GM23338 (cell line): ENCODE measurements at regions not wholly inside any gene's neighbourhood (a gene's known extent, or its start where the extent isn't known, plus 50 kb on each side); places are given as distances from the start of the nearest gene placed in this dataset.

Source experiments
- ATAC-seq: fragments of 200-7000 bp; cut with Tn5 transposase; 3 replicates; pipeline ENCODE4 v1.9.1; 2020
- DNase-seq: peaks from one replicate; pipeline ENCODE4 v3.0.0-alpha.2; 2015; ENCODE audit warnings: low spot score
- H2AFZ ChIP-seq: fragments of 200-600 bp; sonication (generic); 2 replicates; pipeline ENCODE4 v1.8.0; 2016; ENCODE audit warnings: antibody characterized with exemption, mild to moderate bottlenecking, moderate library complexity
- H3F3A ChIP-seq: fragments of 200-600 bp; sonication (generic); replicated peaks from 2 replicates; pipeline ENCODE4 v1.8.0; 2017; ENCODE audit warnings: antibody characterized with exemption, mixed run types, low read depth
- H3K27ac ChIP-seq: fragments of 200-600 bp; sonication (generic); 2 replicates; pipeline ENCODE4 v1.6.1; 2016; ENCODE audit warnings: low read depth
- H3K27me3 ChIP-seq: fragments of 200-600 bp; sonication (generic); 2 replicates; pipeline ENCODE4 v1.8.0; 2016; ENCODE audit warnings: mild to moderate bottlenecking, mixed run types, moderate library complexity; ENCODE audit not compliant: insufficient read depth
- H3K36me3 ChIP-seq: fragments of 200-600 bp; sonication (generic); 2 replicates; pipeline ENCODE4 v1.8.0; 2016; ENCODE audit warnings: mild to moderate bottlenecking; ENCODE audit not compliant: insufficient read depth
- H3K4me1 ChIP-seq: fragments of 200-600 bp; sonication (generic); 2 replicates; pipeline ENCODE4 v1.8.0; 2016; ENCODE audit warnings: mild to moderate bottlenecking, moderate library complexity; ENCODE audit not compliant: insufficient read depth
- H3K4me2 ChIP-seq: fragments of 200-600 bp; sonication (generic); 2 replicates; pipeline ENCODE4 v1.7.1; 2017; ENCODE audit warnings: mixed run types
- H3K4me3 ChIP-seq: fragments of 200-600 bp; sonication (generic); 2 replicates; pipeline ENCODE4 v1.6.1; 2016; ENCODE audit warnings: mixed run types
- H3K79me2 ChIP-seq: fragments of 200-600 bp; sonication (generic); replicated peaks from 2 replicates; pipeline ENCODE4 v1.8.0; 2017; ENCODE audit warnings: mild to moderate bottlenecking; ENCODE audit not compliant: insufficient read depth
- H3K9me2 ChIP-seq: fragments of 200-600 bp; sonication (generic); 2 replicates; pipeline ENCODE4 v1.8.0; 2017; ENCODE audit not compliant: insufficient read depth
- H4K20me1 ChIP-seq: fragments of 200-600 bp; sonication (generic); replicated peaks from 2 replicates; pipeline ENCODE4 v1.8.0; 2017; ENCODE audit warnings: mild to moderate bottlenecking; ENCODE audit not compliant: insufficient read depth
- H3K27ac Mint-ChIP-seq: 2 replicates; pipeline ENCODE4 v1.8.0; 2020; ENCODE audit warnings: inconsistent platforms, mild to moderate bottlenecking, moderate library complexity, mixed read lengths
- H3K27me3 Mint-ChIP-seq: 3 replicates; pipeline ENCODE4 v1.8.0; 2022; ENCODE audit warnings: low read depth, mild to moderate bottlenecking, moderate library complexity, mixed read lengths, inconsistent platforms; ENCODE audit not compliant: insufficient read depth, poor library complexity
- H3K36me3 Mint-ChIP-seq: 3 replicates; pipeline ENCODE4 v1.8.0; 2021; ENCODE audit warnings: low read depth, mild to moderate bottlenecking, inconsistent platforms, moderate library complexity, mixed read lengths
- H3K4me1 Mint-ChIP-seq: 3 replicates; pipeline ENCODE4 v1.8.0; 2020; ENCODE audit warnings: mild to moderate bottlenecking, inconsistent platforms, mixed read lengths
- H3K4me3 Mint-ChIP-seq: 3 replicates; pipeline ENCODE4 v1.8.0; 2021; ENCODE audit warnings: moderate library complexity, mild to moderate bottlenecking, inconsistent platforms, mixed read lengths
- H3K9me3 Mint-ChIP-seq: 3 replicates; pipeline ENCODE4 v1.8.0; 2020; ENCODE audit warnings: moderate library complexity, mild to moderate bottlenecking, inconsistent platforms, mixed read lengths
- CREB1 ChIP-seq: fragments of 250-450 bp; sonication (Bioruptor Pico); IDR thresholded peaks from 2 replicates; pipeline ENCODE4 v1.5.0; 2020; ENCODE audit warnings: low read depth, mild to moderate bottlenecking, moderate library complexity
- CTCF ChIP-seq, 2 experiments: fragments of 200-600 bp in 1 of 2; sonication (generic) in 1 of 2; conservative IDR thresholded peaks; 2 replicates each; pipeline versions ENCODE4 v1.5.1 to v1.6.1; 2016 to 2017; ENCODE audit warnings: antibody characterized with exemption in 2 of 2, low read depth in 2 of 2, mild to moderate bottlenecking in 2 of 2, moderate library complexity in 1 of 2
- EZH2 ChIP-seq: fragments of 200-600 bp; sonication (generic); IDR thresholded peaks from one replicate; pipeline ENCODE4 v1.8.0; 2017; ENCODE audit warnings: antibody characterized with exemption, mild to moderate bottlenecking, low read depth; ENCODE audit not compliant: unreplicated experiment
- EZH2phosphoT487 ChIP-seq: fragments of 200-600 bp; sonication (generic); IDR thresholded peaks from one replicate; pipeline ENCODE4 v1.8.1; 2018; ENCODE audit warnings: antibody characterized with exemption; ENCODE audit not compliant: unreplicated experiment
- JUNB ChIP-seq: IDR thresholded peaks from one replicate; pipeline ENCODE4 v1.6.1; 2016; ENCODE audit warnings: antibody characterized with exemption; ENCODE audit not compliant: unreplicated experiment
- NANOG ChIP-seq: IDR thresholded peaks from 2 replicates; pipeline ENCODE4 v1.6.1; 2016; ENCODE audit warnings: antibody characterized with exemption, borderline replicate concordance
- POLR2AphosphoS5 ChIP-seq: IDR thresholded peaks from 2 replicates; pipeline ENCODE4 v1.6.1; 2016; ENCODE audit warnings: antibody characterized with exemption, low read depth
- REST ChIP-seq: IDR thresholded peaks from one replicate; pipeline ENCODE4 v1.6.1; 2018; ENCODE audit warnings: antibody characterized with exemption; ENCODE audit not compliant: unreplicated experiment
- STAT1 ChIP-seq: IDR thresholded peaks from one replicate; pipeline ENCODE4 v1.6.1; 2016; ENCODE audit warnings: antibody characterized with exemption; ENCODE audit not compliant: unreplicated experiment
- ZNF114 ChIP-seq: fragments of 250-450 bp; sonication (Bioruptor Pico); IDR thresholded peaks from 2 replicates; pipeline ENCODE4 v1.5.0; 2020; ENCODE audit warnings: mild to moderate bottlenecking, moderate library complexity
- ZNF331 ChIP-seq: fragments of 250-450 bp; sonication (Bioruptor Pico); IDR thresholded peaks from 2 replicates; pipeline ENCODE4 v1.5.0; 2020; ENCODE audit warnings: low read depth, mild to moderate bottlenecking, moderate library complexity
- TF ChIP-seq, protein P1 (sequence below): IDR thresholded peaks from 2 replicates; pipeline ENCODE4 v1.6.1; 2016; ENCODE audit warnings: antibody characterized with exemption
- TF ChIP-seq, protein P2 (sequence below): fragments of 250-450 bp; sonication (Bioruptor Pico); IDR thresholded peaks from 2 replicates; pipeline ENCODE4 v1.5.0; 2020; ENCODE audit warnings: mild to moderate bottlenecking, moderate library complexity

GRCh38 chr22:27241430-27242321 lies 559.9 kb downstream of the MN1 start:
- Histone ChIP-seq H3F3A (no peaks in the 10 kb centered on the region), H3K27ac (no peak overlapping the region), H3K36me3 (no peaks in the 10 kb centered on the region), H3K4me3 (no peak overlapping the region), H4K20me1 (no peaks in the 10 kb centered on the region), H2AFZ (no peak overlapping the region), H3K4me1 (no peaks in the 10 kb centered on the region), H3K9me2 (no peaks in the 10 kb centered on the region), H3K27me3 (no peaks in the 10 kb centered on the region), H3K4me2 (no peak overlapping the region), H3K79me2 (no peaks in the 10 kb centered on the region)
- Mint-ChIP-seq H3K4me1 (peaks cover 6% of the 10 kb centered on the region), H3K9me3 (no peaks in the 10 kb centered on the region), H3K27me3 (peaks cover 5% of the 10 kb centered on the region), H3K36me3 (no peaks in the 10 kb centered on the region), H3K27ac (no peak overlapping the region), H3K4me3 (no peak overlapping the region)
- no peak for DNase-seq
- no peak for TF ChIP-seq ZNF331 (CRISPR knock-in tag)
- TF ChIP-seq, protein P1, sequence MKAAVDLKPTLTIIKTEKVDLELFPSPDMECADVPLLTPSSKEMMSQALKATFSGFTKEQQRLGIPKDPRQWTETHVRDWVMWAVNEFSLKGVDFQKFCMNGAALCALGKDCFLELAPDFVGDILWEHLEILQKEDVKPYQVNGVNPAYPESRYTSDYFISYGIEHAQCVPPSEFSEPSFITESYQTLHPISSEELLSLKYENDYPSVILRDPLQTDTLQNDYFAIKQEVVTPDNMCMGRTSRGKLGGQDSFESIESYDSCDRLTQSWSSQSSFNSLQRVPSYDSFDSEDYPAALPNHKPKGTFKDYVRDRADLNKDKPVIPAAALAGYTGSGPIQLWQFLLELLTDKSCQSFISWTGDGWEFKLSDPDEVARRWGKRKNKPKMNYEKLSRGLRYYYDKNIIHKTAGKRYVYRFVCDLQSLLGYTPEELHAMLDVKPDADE, result no peak
- no peak for TF ChIP-seq EZH2phosphoT487
- TF ChIP-seq EZH2, result no peak
- TF ChIP-seq, protein P2, sequence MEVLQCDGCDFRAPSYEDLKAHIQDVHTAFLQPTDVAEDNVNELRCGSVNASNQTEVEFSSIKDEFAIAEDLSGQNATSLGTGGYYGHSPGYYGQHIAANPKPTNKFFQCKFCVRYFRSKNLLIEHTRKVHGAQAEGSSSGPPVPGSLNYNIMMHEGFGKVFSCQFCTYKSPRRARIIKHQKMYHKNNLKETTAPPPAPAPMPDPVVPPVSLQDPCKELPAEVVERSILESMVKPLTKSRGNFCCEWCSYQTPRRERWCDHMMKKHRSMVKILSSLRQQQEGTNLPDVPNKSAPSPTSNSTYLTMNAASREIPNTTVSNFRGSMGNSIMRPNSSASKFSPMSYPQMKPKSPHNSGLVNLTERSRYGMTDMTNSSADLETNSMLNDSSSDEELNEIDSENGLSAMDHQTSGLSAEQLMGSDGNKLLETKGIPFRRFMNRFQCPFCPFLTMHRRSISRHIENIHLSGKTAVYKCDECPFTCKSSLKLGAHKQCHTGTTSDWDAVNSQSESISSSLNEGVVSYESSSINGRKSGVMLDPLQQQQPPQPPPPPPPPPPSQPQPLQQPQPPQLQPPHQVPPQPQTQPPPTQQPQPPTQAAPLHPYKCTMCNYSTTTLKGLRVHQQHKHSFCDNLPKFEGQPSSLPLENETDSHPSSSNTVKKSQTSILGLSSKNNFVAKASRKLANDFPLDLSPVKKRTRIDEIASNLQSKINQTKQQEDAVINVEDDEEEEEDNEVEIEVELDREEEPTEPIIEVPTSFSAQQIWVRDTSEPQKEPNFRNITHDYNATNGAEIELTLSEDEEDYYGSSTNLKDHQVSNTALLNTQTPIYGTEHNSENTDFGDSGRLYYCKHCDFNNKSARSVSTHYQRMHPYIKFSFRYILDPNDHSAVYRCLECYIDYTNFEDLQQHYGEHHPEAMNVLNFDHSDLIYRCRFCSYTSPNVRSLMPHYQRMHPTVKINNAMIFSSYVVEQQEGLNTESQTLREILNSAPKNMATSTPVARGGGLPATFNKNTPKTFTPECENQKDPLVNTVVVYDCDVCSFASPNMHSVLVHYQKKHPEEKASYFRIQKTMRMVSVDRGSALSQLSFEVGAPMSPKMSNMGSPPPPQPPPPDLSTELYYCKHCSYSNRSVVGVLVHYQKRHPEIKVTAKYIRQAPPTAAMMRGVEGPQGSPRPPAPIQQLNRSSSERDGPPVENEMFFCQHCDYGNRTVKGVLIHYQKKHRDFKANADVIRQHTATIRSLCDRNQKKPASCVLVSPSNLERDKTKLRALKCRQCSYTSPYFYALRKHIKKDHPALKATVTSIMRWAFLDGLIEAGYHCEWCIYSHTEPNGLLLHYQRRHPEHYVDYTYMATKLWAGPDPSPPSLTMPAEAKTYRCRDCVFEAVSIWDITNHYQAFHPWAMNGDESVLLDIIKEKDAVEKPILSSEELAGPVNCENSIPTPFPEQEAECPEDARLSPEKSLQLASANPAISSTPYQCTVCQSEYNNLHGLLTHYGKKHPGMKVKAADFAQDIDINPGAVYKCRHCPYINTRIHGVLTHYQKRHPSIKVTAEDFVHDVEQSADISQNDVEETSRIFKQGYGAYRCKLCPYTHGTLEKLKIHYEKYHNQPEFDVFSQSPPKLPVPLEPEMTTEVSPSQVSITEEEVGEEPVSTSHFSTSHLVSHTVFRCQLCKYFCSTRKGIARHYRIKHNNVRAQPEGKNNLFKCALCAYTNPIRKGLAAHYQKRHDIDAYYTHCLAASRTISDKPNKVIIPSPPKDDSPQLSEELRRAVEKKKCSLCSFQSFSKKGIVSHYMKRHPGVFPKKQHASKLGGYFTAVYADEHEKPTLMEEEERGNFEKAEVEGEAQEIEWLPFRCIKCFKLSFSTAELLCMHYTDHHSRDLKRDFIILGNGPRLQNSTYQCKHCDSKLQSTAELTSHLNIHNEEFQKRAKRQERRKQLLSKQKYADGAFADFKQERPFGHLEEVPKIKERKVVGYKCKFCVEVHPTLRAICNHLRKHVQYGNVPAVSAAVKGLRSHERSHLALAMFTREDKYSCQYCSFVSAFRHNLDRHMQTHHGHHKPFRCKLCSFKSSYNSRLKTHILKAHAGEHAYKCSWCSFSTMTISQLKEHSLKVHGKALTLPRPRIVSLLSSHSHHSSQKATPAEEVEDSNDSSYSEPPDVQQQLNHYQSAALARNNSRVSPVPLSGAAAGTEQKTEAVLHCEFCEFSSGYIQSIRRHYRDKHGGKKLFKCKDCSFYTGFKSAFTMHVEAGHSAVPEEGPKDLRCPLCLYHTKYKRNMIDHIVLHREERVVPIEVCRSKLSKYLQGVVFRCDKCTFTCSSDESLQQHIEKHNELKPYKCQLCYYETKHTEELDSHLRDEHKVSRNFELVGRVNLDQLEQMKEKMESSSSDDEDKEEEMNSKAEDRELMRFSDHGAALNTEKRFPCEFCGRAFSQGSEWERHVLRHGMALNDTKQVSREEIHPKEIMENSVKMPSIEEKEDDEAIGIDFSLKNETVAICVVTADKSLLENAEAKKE (CRISPR knock-in tag), result no peak
- TF ChIP-seq REST, result no peak
- TF ChIP-seq STAT1, result no peak
- TF ChIP-seq POLR2AphosphoS5, result no peak
- no peak for TF ChIP-seq CTCF (conservative IDR thresholded peaks at IDR 0.05; ENCODE audit: low read depth in 2 of 2)
- TF ChIP-seq ZNF114 (CRISPR knock-in tag), result no peak
- TF ChIP-seq CREB1 (CRISPR knock-in tag), result no peak
- TF ChIP-seq NANOG, result no peak
- TF ChIP-seq JUNB, result no peak
- ATAC-seq, result peak; percentile 45; the same call in 1 of the 3 replicates
